Mesenchymal stem cell (in vitro differentiated cells and primary cell): ENCODE measurements at regions not wholly inside any gene's neighbourhood (a gene's known extent, or its start where the extent isn't known, plus 50 kb on each side); places are given as distances from the start of the nearest gene placed in this dataset.

Experiments used
- DNase-seq: peaks from one replicate; pipeline ENCODE4 v3.0.0-alpha.2; 2013
- H2AFZ ChIP-seq: one replicate; pipeline ENCODE4 v1.6.1; 2013; ENCODE audit warnings: low read depth, mild to moderate bottlenecking, control low read depth, inconsistent platforms, low read length, moderate library complexity
- H2AK5ac ChIP-seq: 2 replicates; pipeline ENCODE4 v1.6.1; 2013; ENCODE audit warnings: low read length, moderate library complexity, mild to moderate bottlenecking, inconsistent platforms; ENCODE audit not compliant: severe bottlenecking
- H2BK120ac ChIP-seq: one replicate; pipeline ENCODE4 v1.6.1; 2013; ENCODE audit warnings: low read depth, mild to moderate bottlenecking, inconsistent platforms, low read length, moderate library complexity
- H2BK12ac ChIP-seq, 2 experiments: one replicate each; pipeline ENCODE4 v1.6.1; 2013; ENCODE audit warnings: inconsistent platforms in 2 of 2, low read length in 2 of 2, mild to moderate bottlenecking in 2 of 2, moderate library complexity in 2 of 2, control low read depth in 1 of 2
- H2BK15ac ChIP-seq: one replicate; pipeline ENCODE4 v1.6.1; 2013; ENCODE audit warnings: mild to moderate bottlenecking, low read depth, inconsistent platforms; ENCODE audit not compliant: poor library complexity, severe bottlenecking
- H2BK5ac ChIP-seq: 2 replicates; pipeline ENCODE4 v1.6.1; 2013; ENCODE audit warnings: low read depth, mild to moderate bottlenecking, low read length, control low read depth, inconsistent platforms; ENCODE audit not compliant: poor library complexity, severe bottlenecking
- H3K14ac ChIP-seq, 2 experiments: one replicate each; pipeline ENCODE4 v1.6.1; 2013; ENCODE audit warnings: inconsistent platforms in 2 of 2, low read length in 2 of 2, control low read depth in 1 of 2, mild to moderate bottlenecking in 1 of 2, moderate library complexity in 1 of 2
- H3K18ac ChIP-seq, 2 experiments: one replicate each; pipeline ENCODE4 v1.6.1; 2013; ENCODE audit warnings: inconsistent platforms in 2 of 2, low read length in 2 of 2, control low read depth in 1 of 2, low read depth in 1 of 2, mild to moderate bottlenecking in 1 of 2
- H3K23ac ChIP-seq, 2 experiments: one replicate each; pipeline ENCODE4 v1.6.1; 2013; ENCODE audit warnings: inconsistent platforms in 2 of 2, low read length in 2 of 2, mild to moderate bottlenecking in 2 of 2, moderate library complexity in 2 of 2, control low read depth in 1 of 2
- H3K27ac ChIP-seq: 2 replicates; pipeline ENCODE4 v1.5.1; 2013; ENCODE audit warnings: mild to moderate bottlenecking, moderate library complexity, low read length, control low read depth, inconsistent platforms; ENCODE audit not compliant: poor library complexity, severe bottlenecking
- H3K27me3 ChIP-seq, 2 experiments: 2 replicates each; pipeline versions ENCODE4 v1.6.1 to v1.7.0; 2013; ENCODE audit warnings: low read length in 2 of 2, mild to moderate bottlenecking in 2 of 2, moderate library complexity in 2 of 2, control low read depth in 1 of 2, inconsistent platforms in 1 of 2; ENCODE audit not compliant: control insufficient read depth in 1 of 2, insufficient read depth in 1 of 2
- H3K36me3 ChIP-seq, 2 experiments: 2 replicates each; pipeline versions ENCODE4 v1.6.1 to v1.7.0; 2013; ENCODE audit warnings: low read length in 2 of 2, control low read depth in 1 of 2, inconsistent platforms in 1 of 2, low read depth in 1 of 2, mild to moderate bottlenecking in 1 of 2; ENCODE audit not compliant: insufficient read depth in 2 of 2, control insufficient read depth in 1 of 2
- H3K4ac ChIP-seq, 2 experiments: one replicate each; pipeline ENCODE4 v1.6.1; 2013; ENCODE audit warnings: inconsistent platforms in 2 of 2, low read length in 2 of 2, mild to moderate bottlenecking in 2 of 2, moderate library complexity in 2 of 2, control low read depth in 1 of 2, low read depth in 1 of 2
- H3K4me1 ChIP-seq: 2 replicates; pipeline ENCODE4 v1.6.1; 2013; ENCODE audit warnings: low read depth, low read length, control low read depth; ENCODE audit not compliant: control insufficient read depth, insufficient read depth
- H3K4me2 ChIP-seq: 2 replicates; pipeline ENCODE4 v1.6.1; 2013; ENCODE audit warnings: low read length, mild to moderate bottlenecking, inconsistent platforms; ENCODE audit not compliant: poor library complexity, severe bottlenecking
- H3K4me3 ChIP-seq, 2 experiments: 2 replicates each; pipeline versions ENCODE4 v1.5.1 to v1.7.0; 2013; ENCODE audit warnings: low read length in 2 of 2, mild to moderate bottlenecking in 2 of 2, control low read depth in 1 of 2, low read depth in 1 of 2; ENCODE audit not compliant: insufficient read depth in 1 of 2
- H3K79me1 ChIP-seq: replicated peaks from 2 replicates; pipeline ENCODE4 v1.6.1; 2013; ENCODE audit warnings: mild to moderate bottlenecking, control low read depth, low read length, inconsistent platforms; ENCODE audit not compliant: poor library complexity, severe bottlenecking
- H3K9ac ChIP-seq: 2 replicates; pipeline ENCODE4 v1.7.0; 2013; ENCODE audit warnings: mild to moderate bottlenecking, low read length, moderate library complexity
- H3K9me3 ChIP-seq: 2 replicates; pipeline ENCODE4 v1.7.0; 2013; ENCODE audit warnings: mild to moderate bottlenecking, low read length; ENCODE audit not compliant: control insufficient read depth
- H4K8ac ChIP-seq: one replicate; pipeline ENCODE4 v1.6.1; 2013; ENCODE audit warnings: inconsistent platforms, mild to moderate bottlenecking, low read length, moderate library complexity
- H4K91ac ChIP-seq: one replicate; pipeline ENCODE4 v1.6.1; 2013; ENCODE audit warnings: mild to moderate bottlenecking, low read length, inconsistent platforms
- WGBS: methylation state at CpG from one replicate; pipeline ENCODE4 v1.1.7; 2013; ENCODE audit warnings: mixed read lengths; 5-methylcytosine and 5-hydroxymethylcytosine counted together

DNA sequence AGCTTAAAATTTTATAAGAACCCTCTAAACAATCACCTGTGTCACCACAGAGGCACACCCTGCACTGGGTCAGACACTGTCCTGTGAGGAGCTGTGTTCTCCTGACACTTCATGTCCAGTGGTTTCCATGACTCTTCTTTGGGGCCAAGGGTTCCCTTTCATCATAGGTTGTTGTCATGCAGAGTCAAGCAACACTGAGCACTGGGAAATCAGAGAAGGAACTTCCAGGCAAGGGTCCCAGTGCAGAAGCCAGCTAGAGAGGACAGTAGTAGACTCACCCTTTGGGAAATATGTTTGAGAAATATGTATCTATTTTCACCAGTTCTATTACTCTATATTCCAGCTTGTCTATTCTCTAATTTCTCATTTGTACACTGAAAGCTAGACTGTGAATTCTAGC is 56.4 kb upstream of the PRSS58 start:
- no peak overlapping the region for H3K4ac ChIP-seq
- no peak overlapping the region for H3K14ac ChIP-seq
- no peak overlapping the region for H3K18ac ChIP-seq
- DNase-seq = no peak
- H3K79me1 ChIP-seq = no peaks in the 10 kb centered on the region
- no peak overlapping the region for H2BK12ac ChIP-seq
- no peak overlapping the region for H2AFZ ChIP-seq
- no peak overlapping the region for H2AK5ac ChIP-seq
- no peaks in the 10 kb centered on the region for H3K36me3 ChIP-seq
- H3K27me3 ChIP-seq = peaks cover 11 to 24% of the 10 kb centered on the region in 2 experiments
- H4K91ac ChIP-seq = no peak overlapping the region
- H2BK15ac ChIP-seq = no peak overlapping the region
- H3K9ac ChIP-seq = no peak overlapping the region
- H3K4me2 ChIP-seq = no peak overlapping the region
- no peak overlapping the region for H3K4me3 ChIP-seq
- no peaks in the 10 kb centered on the region for H3K9me3 ChIP-seq
- no peak overlapping the region for H4K8ac ChIP-seq
- no peaks in the 10 kb centered on the region for H3K4me1 ChIP-seq
- no peak overlapping the region for H3K23ac ChIP-seq
- H2BK120ac ChIP-seq = no peak overlapping the region
- no peak overlapping the region for H2BK5ac ChIP-seq
- H3K27ac ChIP-seq = no peak overlapping the region

DNA sequence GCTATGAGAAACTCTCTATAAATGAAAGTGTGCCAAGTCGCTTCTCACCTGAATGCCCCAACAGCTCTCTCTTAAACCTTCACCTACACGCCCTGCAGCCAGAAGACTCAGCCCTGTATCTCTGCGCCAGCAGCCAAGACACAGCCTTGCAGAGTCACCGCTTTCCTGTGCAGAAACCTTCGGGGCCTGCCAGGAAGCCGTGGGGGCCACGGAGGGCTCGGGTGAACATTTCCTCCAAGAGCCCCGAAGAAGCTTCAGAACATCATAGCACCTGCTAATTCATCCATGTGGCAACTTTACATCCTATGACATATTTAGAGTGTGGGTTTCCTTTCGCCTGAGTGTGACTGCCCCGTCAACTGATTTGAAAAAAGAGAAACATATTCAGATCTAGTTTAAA is 55.7 kb upstream of the PRSS58 start:
- Histone ChIP-seq H3K27me3 (peaks cover 11 to 24% of the 10 kb centered on the region in 2 experiments), H3K14ac (no peak overlapping the region), H4K8ac (no peak overlapping the region), H2AFZ (no peak overlapping the region), H3K4me3 (no peak overlapping the region), H3K4ac (no peak overlapping the region), H3K36me3 (no peaks in the 10 kb centered on the region), H3K79me1 (no peaks in the 10 kb centered on the region), H2BK120ac (no peak overlapping the region), H3K23ac (no peak overlapping the region), H3K9me3 (no peaks in the 10 kb centered on the region), H3K9ac (no peak overlapping the region), H2BK12ac (no peak overlapping the region), H3K27ac (no peak overlapping the region), H3K18ac (no peak overlapping the region), H3K4me1 (no peaks in the 10 kb centered on the region), H4K91ac (no peak overlapping the region), H2BK15ac (no peak overlapping the region), H3K4me2 (no peak overlapping the region), H2BK5ac (no peak overlapping the region), H2AK5ac (no peak overlapping the region)
- DNase-seq = no peak
- WGBS = 90% methylated on average over 8 of the region's 11 CpGs

GRCh38 chr7:142311876-142312275 is 54.0 kb upstream of the PRSS58 start:
- Histone ChIP-seq H3K4me3 (no peak overlapping the region), H3K9me3 (no peaks in the 10 kb centered on the region), H3K36me3 (no peaks in the 10 kb centered on the region), H3K4me2 (no peak overlapping the region), H3K14ac (no peak overlapping the region), H2AFZ (no peak overlapping the region), H4K8ac (no peak overlapping the region), H2BK5ac (no peak overlapping the region), H3K18ac (no peak overlapping the region), H3K79me1 (no peaks in the 10 kb centered on the region), H2AK5ac (no peak overlapping the region), H3K27me3 (peaks cover 11 to 15% of the 10 kb centered on the region in 2 experiments), H3K27ac (no peak overlapping the region), H3K4ac (no peak overlapping the region), H3K4me1 (no peaks in the 10 kb centered on the region), H2BK12ac (no peak overlapping the region), H2BK120ac (no peak overlapping the region), H2BK15ac (no peak overlapping the region), H4K91ac (no peak overlapping the region), H3K9ac (no peak overlapping the region), H3K23ac (no peak overlapping the region)
- no peak for DNase-seq
- 20% methylated on average over 1 of the region's 3 CpGs for WGBS

- Histone ChIP-seq H3K79me1 (no peaks in the 10 kb centered on the region), H2AFZ (no peak overlapping the region), H4K91ac (no peak overlapping the region), H3K4me2 (no peak overlapping the region), H3K36me3 (no peaks in the 10 kb centered on the region), H3K27me3 (peaks cover 12 to 14% of the 10 kb centered on the region in 2 experiments), H2AK5ac (no peak overlapping the region), H3K4me1 (no peaks in the 10 kb centered on the region), H3K9ac (no peak overlapping the region), H3K4ac (no peak overlapping the region), H2BK15ac (no peak overlapping the region), H2BK12ac (no peak overlapping the region), H3K14ac (no peak overlapping the region), H3K18ac (no peak overlapping the region), H3K27ac (no peak overlapping the region), H4K8ac (no peak overlapping the region), H2BK5ac (no peak overlapping the region), H3K9me3 (no peaks in the 10 kb centered on the region), H3K23ac (no peak overlapping the region), H3K4me3 (no peak overlapping the region), H2BK120ac (no peak overlapping the region)
- DNase-seq = no peak
- WGBS = 63% methylated on average over 3 of the region's 3 CpGs
These were observed 51.1 kb upstream of the PRSS58 start for GRCh38 chr7:142308918-142309317.
